ENCODE measurements at regions not wholly inside any gene's neighbourhood (a gene's known extent, or its start where the extent isn't known, plus 50 kb on each side); places are given as distances from the start of the nearest gene placed in this dataset.
"Not testable (repeated sequence)": the region's sequence is repeated elsewhere in the genome, so short reads cannot be mapped to it uniquely, and the experiment has no call there.

DNA sequence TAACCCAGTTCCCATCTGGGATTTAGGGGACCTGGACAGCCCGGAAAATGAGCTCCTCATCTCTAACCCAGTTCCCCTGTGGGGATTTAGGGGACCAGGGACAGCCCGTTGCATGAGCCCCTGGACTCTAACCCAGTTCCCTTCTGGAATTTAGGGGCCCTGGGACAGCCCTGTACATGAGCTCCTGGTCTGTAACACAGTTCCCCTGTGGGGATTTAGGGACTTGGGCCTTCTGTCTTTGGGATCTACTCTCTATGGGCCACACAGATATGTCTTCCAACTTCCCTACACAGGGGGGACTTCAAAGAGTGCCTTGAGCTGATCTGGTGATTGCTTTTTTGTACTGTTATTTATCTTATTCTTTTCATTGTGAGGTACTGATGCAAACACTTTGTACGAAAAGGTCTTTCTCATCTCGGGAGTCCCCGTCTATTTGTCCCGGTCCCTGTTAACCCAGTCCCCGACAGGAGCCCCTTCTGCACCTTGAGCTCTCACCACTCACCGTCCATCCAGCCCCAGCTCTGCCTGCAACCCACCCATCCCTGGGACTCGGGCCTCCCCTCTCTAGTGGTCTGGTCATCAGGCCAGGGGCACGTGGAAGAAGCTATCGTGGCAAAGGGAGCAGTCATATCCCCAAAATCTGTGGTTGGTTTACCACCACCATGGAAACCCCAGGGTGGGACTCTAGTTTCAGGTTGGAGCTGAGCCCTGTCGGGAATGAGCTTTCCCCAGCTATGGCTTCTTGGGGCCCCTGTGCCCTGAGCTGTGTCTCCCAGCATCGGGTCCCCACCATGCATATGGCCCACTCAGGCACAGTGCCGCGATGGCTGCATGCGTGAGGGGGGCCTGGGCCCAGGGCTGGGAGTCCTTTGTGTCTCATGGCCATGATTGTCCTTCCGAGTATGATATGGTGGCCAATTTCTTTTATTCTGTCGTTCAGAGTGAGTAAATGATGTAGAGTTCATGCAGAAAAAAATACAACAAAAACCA lies 270.4 kb upstream of the PLCXD1 start:
- H3K36me3 ChIP-seq (ENCODE audit: control insufficient read depth in 4 of 4, insufficient read depth in 3 of 4, low read depth in 1 of 4, low read length in 3 of 4); H3K4me1 ChIP-seq (ENCODE audit: control insufficient read depth in 4 of 4, insufficient read depth in 4 of 4, low read length in 3 of 4); H3K9ac ChIP-seq (ENCODE audit: low read depth in 1 of 2, low read length in 2 of 2); H3K9me3 ChIP-seq (ENCODE audit: control insufficient read depth in 4 of 4, low read length in 3 of 4); DNase-seq (ENCODE audit: low spot score); H3K4me3 ChIP-seq (ENCODE audit: low read depth in 1 of 3, low read length in 3 of 3); H3K27ac ChIP-seq (ENCODE audit: low read depth in 1 of 2, low read length in 2 of 2); H3K27me3 ChIP-seq (ENCODE audit: control insufficient read depth in 4 of 4, insufficient read depth in 4 of 4, low read length in 3 of 4): not testable (repeated sequence)
- WGBS: 91% methylated on average over 2 of the region's 18 CpGs

- H3K9me3 ChIP-seq (ENCODE audit: control insufficient read depth in 4 of 4, low read length in 3 of 4); H3K4me3 ChIP-seq (ENCODE audit: low read depth in 1 of 3, low read length in 3 of 3); H3K27me3 ChIP-seq (ENCODE audit: control insufficient read depth in 4 of 4, insufficient read depth in 4 of 4, low read length in 3 of 4); H3K36me3 ChIP-seq (ENCODE audit: control insufficient read depth in 4 of 4, insufficient read depth in 3 of 4, low read depth in 1 of 4, low read length in 3 of 4); DNase-seq (ENCODE audit: low spot score); H3K4me1 ChIP-seq (ENCODE audit: control insufficient read depth in 4 of 4, insufficient read depth in 4 of 4, low read length in 3 of 4); H3K27ac ChIP-seq (ENCODE audit: low read depth in 1 of 2, low read length in 2 of 2); H3K9ac ChIP-seq (ENCODE audit: low read depth in 1 of 2, low read length in 2 of 2): not testable (repeated sequence)
- WGBS: 80% methylated on average over 19 of the region's 45 CpGs
Measured at GRCh38 chrX:13821-14443, 267.2 kb upstream of the PLCXD1 start.

DNA sequence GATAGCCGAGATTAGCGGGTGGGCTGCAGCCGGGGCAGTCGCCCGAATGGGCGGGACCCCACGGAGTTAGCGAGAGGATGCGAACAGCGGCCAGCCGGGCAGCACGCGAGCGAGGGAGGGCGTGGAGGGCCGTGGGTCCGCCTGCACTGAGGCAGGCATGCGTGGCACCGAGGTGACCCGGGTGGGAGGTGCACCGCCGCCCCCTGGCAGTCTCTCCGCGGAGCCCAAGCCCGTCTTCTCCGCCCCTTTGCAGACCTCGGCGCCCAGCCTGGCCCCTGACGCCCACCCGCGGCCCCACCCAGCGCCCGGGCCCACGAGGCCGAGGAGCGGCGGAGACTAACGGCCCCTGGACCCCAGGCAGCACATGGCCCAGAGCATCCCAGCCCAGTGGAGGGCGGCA lies 266.7 kb upstream of the PLCXD1 start:
- not testable (repeated sequence) for DNase-seq (ENCODE audit: low spot score); H3K9ac ChIP-seq (ENCODE audit: low read depth in 1 of 2, low read length in 2 of 2); H3K27me3 ChIP-seq (ENCODE audit: control insufficient read depth in 4 of 4, insufficient read depth in 4 of 4, low read length in 3 of 4); H3K36me3 ChIP-seq (ENCODE audit: control insufficient read depth in 4 of 4, insufficient read depth in 3 of 4, low read depth in 1 of 4, low read length in 3 of 4); H3K4me1 ChIP-seq (ENCODE audit: control insufficient read depth in 4 of 4, insufficient read depth in 4 of 4, low read length in 3 of 4); H3K4me3 ChIP-seq (ENCODE audit: low read depth in 1 of 3, low read length in 3 of 3); H3K9me3 ChIP-seq (ENCODE audit: control insufficient read depth in 4 of 4, low read length in 3 of 4); H3K27ac ChIP-seq (ENCODE audit: low read depth in 1 of 2, low read length in 2 of 2)
- 76% methylated on average over 18 of the region's 39 CpGs for WGBS

DNA sequence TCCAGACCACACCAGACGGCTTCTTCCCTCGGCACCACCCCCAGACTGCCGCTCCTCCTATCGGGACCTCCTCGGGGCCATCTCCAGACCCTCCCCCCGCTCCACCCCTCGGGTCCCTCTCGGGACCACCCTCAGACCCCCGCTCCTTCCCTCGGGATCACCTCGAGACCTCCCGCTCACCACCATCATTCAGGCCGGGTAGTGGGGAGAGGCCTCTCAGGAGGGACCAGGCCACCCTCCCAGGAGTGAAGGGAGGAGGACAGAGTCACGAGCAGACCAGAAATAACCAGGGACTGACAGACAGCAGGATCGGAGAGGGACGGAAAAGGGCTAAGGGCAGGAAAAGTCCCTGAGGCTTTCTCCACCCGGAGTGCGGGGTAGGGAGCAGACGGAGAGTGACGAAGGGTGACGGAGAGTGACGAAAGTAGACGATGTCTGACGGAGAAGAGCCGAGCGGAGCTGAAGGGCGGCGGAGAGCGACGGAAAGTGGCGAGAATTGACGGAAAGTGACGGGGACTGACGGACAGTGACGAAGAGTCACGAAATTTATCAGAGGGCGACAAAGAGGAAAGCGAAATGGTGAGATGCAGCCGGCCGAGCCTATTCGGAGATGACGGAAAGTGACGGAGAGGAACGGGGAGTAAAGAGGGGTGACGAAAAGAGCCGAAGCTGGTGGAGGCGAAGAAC lies 262.3 kb upstream of the PLCXD1 start:
- not testable (repeated sequence) for H3K9ac ChIP-seq (ENCODE audit: low read depth in 1 of 2, low read length in 2 of 2); H3K4me3 ChIP-seq (ENCODE audit: low read depth in 1 of 3, low read length in 3 of 3); H3K27ac ChIP-seq (ENCODE audit: low read depth in 1 of 2, low read length in 2 of 2); H3K4me1 ChIP-seq (ENCODE audit: control insufficient read depth in 4 of 4, insufficient read depth in 4 of 4, low read length in 3 of 4); DNase-seq (ENCODE audit: low spot score); H3K27me3 ChIP-seq (ENCODE audit: control insufficient read depth in 4 of 4, insufficient read depth in 4 of 4, low read length in 3 of 4); H3K36me3 ChIP-seq (ENCODE audit: control insufficient read depth in 4 of 4, insufficient read depth in 3 of 4, low read depth in 1 of 4, low read length in 3 of 4); H3K9me3 ChIP-seq (ENCODE audit: control insufficient read depth in 4 of 4, low read length in 3 of 4)
- 36% methylated on average over 10 of the region's 47 CpGs for WGBS

DNA sequence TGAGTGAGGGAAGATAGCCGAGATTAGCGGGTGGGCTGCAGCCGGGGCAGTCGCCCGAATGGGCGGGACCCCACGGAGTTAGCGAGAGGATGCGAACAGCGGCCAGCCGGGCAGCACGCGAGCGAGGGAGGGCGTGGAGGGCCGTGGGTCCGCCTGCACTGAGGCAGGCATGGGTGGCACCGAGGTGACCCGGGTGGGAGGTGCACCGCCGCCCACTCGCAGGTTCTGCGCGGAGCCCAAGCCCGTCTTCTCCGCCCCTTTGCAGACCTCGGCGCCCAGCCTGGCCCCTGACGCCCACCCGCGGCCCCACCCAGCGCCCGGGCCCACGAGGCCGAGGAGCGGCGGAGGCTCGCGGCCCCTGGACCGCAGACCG lies 261.7 kb upstream of the PLCXD1 start:
- H3K4me3 ChIP-seq (ENCODE audit: low read depth in 1 of 3, low read length in 3 of 3): not testable (repeated sequence)

More for the DNA sequence above, 261.7 kb upstream of the PLCXD1 start:
- H3K9ac ChIP-seq (ENCODE audit: low read depth in 1 of 2, low read length in 2 of 2); H3K27ac ChIP-seq (ENCODE audit: low read depth in 1 of 2, low read length in 2 of 2); H3K4me1 ChIP-seq (ENCODE audit: control insufficient read depth in 4 of 4, insufficient read depth in 4 of 4, low read length in 3 of 4); H3K36me3 ChIP-seq (ENCODE audit: control insufficient read depth in 4 of 4, insufficient read depth in 3 of 4, low read depth in 1 of 4, low read length in 3 of 4); H3K27me3 ChIP-seq (ENCODE audit: control insufficient read depth in 4 of 4, insufficient read depth in 4 of 4, low read length in 3 of 4); DNase-seq (ENCODE audit: low spot score); H3K9me3 ChIP-seq (ENCODE audit: control insufficient read depth in 4 of 4, low read length in 3 of 4): not testable (repeated sequence)
- 27% methylated on average over 11 of the region's 41 CpGs for WGBS
